SK-N-SH treated with all-trans-retinoic acid at 6 μM for 48 hours (cell line): ENCODE measurements at regions not wholly inside any gene's neighbourhood (a gene's known extent, or its start where the extent isn't known, plus 50 kb on each side); places are given as distances from the start of the nearest gene placed in this dataset.

Experiments
- ATAC-seq: fragments of 200-7000 bp; cut with Tn5 transposase; 3 replicates; pipeline ENCODE4 v1.9.1; 2020; ENCODE audit warnings: mild to moderate bottlenecking, moderate library complexity
- ARNTL ChIP-seq: fragments of 450-650 bp; formaldehyde crosslinking; IDR thresholded peaks from 2 replicates; pipeline ENCODE4 v1.5.0; 2020; ENCODE audit warnings: low read depth, mild to moderate bottlenecking, moderate library complexity, borderline replicate concordance
- BACH2 ChIP-seq: fragments of 250-450 bp; sonication (Bioruptor Pico); IDR thresholded peaks from 2 replicates; pipeline ENCODE4 v1.9.0; 2021; ENCODE audit warnings: mild to moderate bottlenecking, borderline replicate concordance
- CREB5 ChIP-seq: fragments of 250-450 bp; sonication (Bioruptor Pico); IDR thresholded peaks from 2 replicates; pipeline ENCODE4 v1.5.1; 2020; ENCODE audit warnings: low read depth, mild to moderate bottlenecking, moderate library complexity
- CSDC2 ChIP-seq: fragments of 250-450 bp; sonication (Bioruptor Pico); IDR thresholded peaks from 2 replicates; pipeline ENCODE4 v1.5.0; 2020; ENCODE audit warnings: mild to moderate bottlenecking, moderate library complexity
- ESRRG ChIP-seq: fragments of 250-450 bp; sonication (Bioruptor Pico); IDR thresholded peaks from 2 replicates; pipeline ENCODE4 v1.6.1; 2021; ENCODE audit warnings: mild to moderate bottlenecking
- GLIS3 ChIP-seq: fragments of 250-450 bp; sonication (Bioruptor Pico); IDR thresholded peaks from 2 replicates; pipeline ENCODE4 v1.5.0; 2020; ENCODE audit warnings: mild to moderate bottlenecking, moderate library complexity
- ISL1 ChIP-seq: fragments of 250-450 bp; sonication (Bioruptor Pico); IDR thresholded peaks from 2 replicates; pipeline ENCODE4 v2.1.2; 2022; ENCODE audit warnings: mild to moderate bottlenecking, moderate library complexity
- OSR1 ChIP-seq: fragments of 250-450 bp; sonication (Bioruptor Pico); IDR thresholded peaks from 2 replicates; pipeline ENCODE4 v1.8.0; 2022; ENCODE audit warnings: moderate library complexity, mild to moderate bottlenecking, inconsistent platforms
- PATZ1 ChIP-seq: fragments of 250-450 bp; sonication (Bioruptor Pico); IDR thresholded peaks from 2 replicates; pipeline ENCODE4 v1.8.0; 2020; ENCODE audit warnings: mild to moderate bottlenecking, moderate library complexity, borderline replicate concordance
- POU6F1 ChIP-seq: fragments of 250-450 bp; sonication (Bioruptor Pico); IDR thresholded peaks from 2 replicates; pipeline ENCODE4 v1.8.0; 2021; ENCODE audit warnings: low read depth, mild to moderate bottlenecking, moderate library complexity, borderline replicate concordance
- PPARA ChIP-seq: fragments of 250-450 bp; sonication (Bioruptor Pico); IDR thresholded peaks from 2 replicates; pipeline ENCODE4 v1.5.0; 2020; ENCODE audit warnings: mild to moderate bottlenecking, borderline replicate concordance
- RARB ChIP-seq: fragments of 250-450 bp; sonication (Bioruptor Pico); IDR thresholded peaks from 2 replicates; pipeline ENCODE4 v1.8.0; 2021; ENCODE audit warnings: mild to moderate bottlenecking, moderate library complexity
- SNAI2 ChIP-seq: fragments of 250-450 bp; sonication (Bioruptor Pico); IDR thresholded peaks from 2 replicates; pipeline ENCODE4 v1.5.0; 2020; ENCODE audit warnings: mild to moderate bottlenecking, moderate library complexity
- TOX ChIP-seq: fragments of 250-450 bp; sonication (Bioruptor Pico); IDR thresholded peaks from 2 replicates; pipeline ENCODE4 v1.8.0; 2021; ENCODE audit warnings: mild to moderate bottlenecking, moderate library complexity, borderline replicate concordance
- ZC3H10 ChIP-seq: fragments of 250-450 bp; sonication (Bioruptor Pico); IDR thresholded peaks from 2 replicates; pipeline ENCODE4 v1.5.1; 2021; ENCODE audit warnings: mild to moderate bottlenecking, moderate library complexity
- ZFP3 ChIP-seq: fragments of 250-450 bp; sonication (Bioruptor Pico); IDR thresholded peaks from 2 replicates; pipeline ENCODE4 v1.5.0; 2020; ENCODE audit warnings: mild to moderate bottlenecking, moderate library complexity
- ZFP30 ChIP-seq: fragments of 450-650 bp; formaldehyde crosslinking; IDR thresholded peaks from 2 replicates; pipeline ENCODE4 v1.5.0; 2022; ENCODE audit warnings: mild to moderate bottlenecking, moderate library complexity
- ZNF565 ChIP-seq: fragments of 450-650 bp; formaldehyde crosslinking; conservative IDR thresholded peaks from 2 replicates; pipeline ENCODE4 v1.5.0; 2020; ENCODE audit warnings: low read depth, mild to moderate bottlenecking, moderate library complexity
- ZNF70 ChIP-seq: fragments of 450-650 bp; formaldehyde crosslinking; IDR thresholded peaks from 2 replicates; pipeline ENCODE4 v1.5.0; 2020; ENCODE audit warnings: mild to moderate bottlenecking, moderate library complexity
- ZNF8 ChIP-seq: fragments of 450-650 bp; formaldehyde crosslinking; IDR thresholded peaks from 2 replicates; pipeline ENCODE4 v1.5.0; 2020; ENCODE audit warnings: mild to moderate bottlenecking, moderate library complexity

- no peak for ATAC-seq
- TF ChIP-seq OSR1 (CRISPR knock-in tag) (no peak), ISL1 (no peak)
Measured at GRCh38 chr10:89937494-89937893, 236.1 kb downstream of the KIF20B start.

GRCh38 chr10:89940076-89940475 is 238.7 kb downstream of the KIF20B start:
- no peak for ATAC-seq

GRCh38 chr10:89942217-89942616 is 240.8 kb downstream of the KIF20B start:
- ATAC-seq = no peak
- TF ChIP-seq ISL1 (no peak), CREB5 (CRISPR knock-in tag) (no peak), ZNF8 (CRISPR knock-in tag) (no peak), CSDC2 (CRISPR knock-in tag) (no peak), OSR1 (CRISPR knock-in tag) (no peak), ZFP3 (no peak), RARB (CRISPR knock-in tag) (no peak), TOX (CRISPR knock-in tag) (no peak), SNAI2 (CRISPR knock-in tag) (no peak), ESRRG (CRISPR knock-in tag) (no peak), BACH2 (CRISPR knock-in tag) (no peak), ZC3H10 (CRISPR knock-in tag) (no peak), ZNF565 (CRISPR knock-in tag) (no peak), PATZ1 (CRISPR knock-in tag) (no peak), GLIS3 (CRISPR knock-in tag) (no peak), PPARA (no peak), POU6F1 (no peak)

More at GRCh38 chr10:89940076-89940475, 238.7 kb downstream of the KIF20B start:
- TF ChIP-seq ZNF565 (CRISPR knock-in tag) (no peak), BACH2 (CRISPR knock-in tag) (no peak), ZNF70 (CRISPR knock-in tag) (no peak), ZC3H10 (CRISPR knock-in tag) (no peak), ZFP30 (no peak), ESRRG (CRISPR knock-in tag) (no peak), SNAI2 (CRISPR knock-in tag) (no peak), POU6F1 (no peak), ZFP3 (no peak), GLIS3 (CRISPR knock-in tag) (no peak), OSR1 (CRISPR knock-in tag) (no peak), PATZ1 (CRISPR knock-in tag) (no peak), CREB5 (CRISPR knock-in tag) (no peak), ARNTL (no peak), TOX (CRISPR knock-in tag) (no peak)
